Left cardiac atrium (tissue), 4 donors: ENCODE measurements at regions not wholly inside any gene's neighbourhood (a gene's known extent, or its start where the extent isn't known, plus 50 kb on each side); places are given as distances from the start of the nearest gene placed in this dataset.
A peak's percentile ranks its signal among the peaks of the same experiment; 100 is the strongest.

Experiments
- ATAC-seq, 2 donors: fragments of 200-7000 bp; cut with Tn5 transposase; one replicate each; pipeline ENCODE4 v1.9.1; 2020; ENCODE audit warnings: mild to moderate bottlenecking in 2 of 2, moderate library complexity in 2 of 2
- DNase-seq: peaks from one replicate; pipeline ENCODE4 v3.0.0-alpha.2; 2020
- intact Hi-C, 2 donors: fragments of 100-400 bp; cut with DNase I; formaldehyde crosslinking; loops; one replicate each; pipeline versions ENCODE4 v1.14.1 to v1.15.1; 2022 to 2023
- donor health status: DM: no; HTN: yes; CAD: no.
- donor health status: DM: no; HTN: yes; CAD: no; lungs with severe emphysema.
- donor health status: DM: yes; HTN: yes; CAD: no.
- donor health status: Dilated cardiomyopathy.

DNA sequence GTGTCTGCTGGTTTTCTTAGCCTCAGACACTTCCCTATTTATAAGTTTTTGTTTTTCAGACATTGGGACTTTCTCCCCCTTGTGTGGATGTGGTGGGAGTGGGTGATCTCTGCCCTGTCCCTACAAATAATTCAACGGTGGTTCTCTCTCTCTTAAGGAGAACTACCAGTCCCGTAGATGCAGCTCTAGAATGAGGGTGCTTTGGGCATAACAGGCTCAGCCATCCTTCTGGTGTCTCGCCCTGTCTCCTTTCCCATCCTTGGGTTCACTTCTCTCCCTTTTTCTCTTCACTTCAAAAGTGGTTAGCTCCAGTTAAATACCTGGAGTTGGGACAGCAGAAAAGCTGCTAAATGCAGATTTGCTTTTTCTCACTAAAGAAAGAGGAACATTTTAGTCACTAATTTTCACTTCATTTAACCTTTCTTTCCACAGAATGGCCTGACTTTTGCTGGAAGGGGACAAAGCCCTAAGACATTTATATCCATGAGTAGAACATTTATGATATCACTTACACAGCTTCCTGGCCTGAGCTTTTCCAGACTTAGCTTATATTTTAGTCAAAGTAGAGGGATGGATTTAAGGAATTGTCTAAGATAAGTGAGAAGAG, 121.2 kb upstream of the CXCR4 start:
- DNase-seq (no peak), ATAC-seq (peak in 1 of 2 donors; percentile 29)
- intact Hi-C loops, result no loop called here

- DNase-seq (no peak), ATAC-seq (peak; percentile 65 to 75)
- intact Hi-C loops, result no loop called here
Measured at GRCh38 chr2:136238286-136239078, 120.5 kb upstream of the CXCR4 start.

DNA sequence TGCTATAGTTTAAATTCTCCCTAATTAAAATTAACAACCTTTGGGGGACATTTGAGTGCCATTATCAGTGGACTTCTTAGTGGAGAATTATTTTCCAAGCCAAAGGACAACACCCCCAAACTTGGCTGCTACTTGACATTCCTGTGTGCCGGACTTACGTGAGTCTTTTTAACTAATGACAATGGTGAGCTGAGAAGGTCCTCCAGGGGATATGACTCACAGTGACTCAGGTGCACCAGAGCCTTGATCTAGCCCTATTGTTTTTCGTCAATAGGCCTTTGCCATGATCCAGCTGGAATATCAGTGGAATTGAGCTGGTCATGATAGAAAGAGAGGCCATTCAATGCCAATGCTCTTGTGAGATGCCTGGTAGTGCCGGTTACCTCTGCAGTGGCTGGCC, 118.1 kb upstream of the CXCR4 start:
- ATAC-seq, result peak in 1 of 2 donors; percentile 62
- intact Hi-C loops, result no loop called here
- peak; percentile 26 for DNase-seq

DNA sequence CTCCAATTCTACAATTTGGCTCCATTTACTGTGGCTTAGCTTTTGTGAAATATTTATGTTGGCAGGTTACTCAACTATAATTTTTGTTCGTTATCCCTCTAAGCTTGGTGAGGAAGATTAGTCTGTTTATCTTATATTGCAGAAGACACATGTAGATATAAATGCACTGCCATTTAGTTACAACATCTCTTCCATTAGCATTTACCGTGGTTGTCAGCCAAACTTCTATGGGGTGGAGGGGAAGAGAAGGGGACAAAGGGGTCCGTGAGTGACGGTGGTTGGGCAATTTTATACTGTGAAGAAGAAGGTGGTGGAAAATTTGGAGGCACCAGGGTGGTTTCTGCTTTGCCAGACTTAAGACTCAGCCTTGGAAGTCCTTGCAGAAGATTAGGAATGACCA, 117.6 kb upstream of the CXCR4 start:
- no peak for DNase-seq
- intact Hi-C loops, result no loop called here
- ATAC-seq, result no peak

- DNase-seq, result no peak
- intact Hi-C loops, result no loop called here
- ATAC-seq, result no peak
Measured at GRCh38 chr2:136234261-136234660, 116.3 kb upstream of the CXCR4 start.

GRCh38 chr2:136233298-136233697, 115.3 kb upstream of the CXCR4 start:
- intact Hi-C loops, result no loop called here
- ATAC-seq (no peak), DNase-seq (no peak)

DNA sequence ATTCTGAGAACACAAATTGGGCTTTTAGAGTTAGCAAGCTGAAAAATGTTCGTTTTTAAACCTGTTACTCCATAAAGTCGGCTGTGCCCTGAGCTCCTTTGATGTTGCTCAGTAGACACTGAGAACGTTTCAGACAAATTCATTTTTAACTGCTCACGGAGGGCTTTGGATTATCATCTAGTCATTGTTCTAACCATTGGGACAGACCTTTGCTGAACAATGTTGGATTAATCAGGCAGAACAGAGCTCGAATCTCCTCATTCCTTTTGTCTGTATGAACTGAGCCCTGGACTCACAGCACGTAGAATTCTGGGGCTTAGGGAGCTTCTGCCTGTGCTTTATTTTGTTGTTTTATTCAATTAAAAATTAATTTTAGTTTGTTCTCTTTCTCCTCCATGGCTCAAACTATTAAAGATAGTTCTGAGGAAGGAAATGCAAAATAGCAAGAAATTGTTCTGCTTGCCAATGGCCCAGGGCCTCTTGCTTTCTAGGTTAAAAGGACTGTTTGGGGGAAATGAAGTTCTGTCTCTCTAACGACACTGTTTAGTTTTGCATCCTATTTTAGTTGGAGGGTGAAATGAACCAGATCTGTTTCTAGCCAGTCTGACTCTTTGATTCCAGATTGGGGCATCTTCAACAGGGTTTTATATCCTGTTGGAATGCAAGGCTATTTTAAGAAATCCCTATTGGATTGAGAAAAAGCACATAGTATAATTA, 114.7 kb upstream of the CXCR4 start:
- no peak for DNase-seq
- ATAC-seq, result no peak
- intact Hi-C loops, result no loop called here

- no peak for ATAC-seq
- DNase-seq, result no peak
- intact Hi-C loops, result no loop called here
Measured at GRCh38 chr2:136230464-136230863, 112.5 kb upstream of the CXCR4 start.

DNA sequence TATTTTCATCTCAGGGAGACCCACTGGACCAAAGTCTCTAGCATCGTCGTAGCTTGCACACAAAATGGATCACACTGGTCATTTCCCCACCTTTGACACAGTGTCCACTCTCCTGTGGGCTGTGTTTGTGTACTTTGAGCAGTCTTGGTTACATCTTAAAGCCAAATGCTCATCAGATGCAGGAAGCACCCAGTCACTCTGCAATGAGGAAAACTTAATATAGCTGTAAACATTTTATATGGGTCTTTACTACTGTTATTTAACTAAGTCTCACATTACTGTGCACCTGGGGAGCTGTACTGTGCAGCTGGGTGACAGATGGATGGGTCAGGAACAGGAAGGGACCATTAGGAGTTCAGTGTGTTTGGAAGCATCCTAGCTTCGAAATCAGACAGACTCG, 109.0 kb upstream of the CXCR4 start:
- intact Hi-C loops, result no loop called here
- ATAC-seq (no peak), DNase-seq (no peak)

DNA sequence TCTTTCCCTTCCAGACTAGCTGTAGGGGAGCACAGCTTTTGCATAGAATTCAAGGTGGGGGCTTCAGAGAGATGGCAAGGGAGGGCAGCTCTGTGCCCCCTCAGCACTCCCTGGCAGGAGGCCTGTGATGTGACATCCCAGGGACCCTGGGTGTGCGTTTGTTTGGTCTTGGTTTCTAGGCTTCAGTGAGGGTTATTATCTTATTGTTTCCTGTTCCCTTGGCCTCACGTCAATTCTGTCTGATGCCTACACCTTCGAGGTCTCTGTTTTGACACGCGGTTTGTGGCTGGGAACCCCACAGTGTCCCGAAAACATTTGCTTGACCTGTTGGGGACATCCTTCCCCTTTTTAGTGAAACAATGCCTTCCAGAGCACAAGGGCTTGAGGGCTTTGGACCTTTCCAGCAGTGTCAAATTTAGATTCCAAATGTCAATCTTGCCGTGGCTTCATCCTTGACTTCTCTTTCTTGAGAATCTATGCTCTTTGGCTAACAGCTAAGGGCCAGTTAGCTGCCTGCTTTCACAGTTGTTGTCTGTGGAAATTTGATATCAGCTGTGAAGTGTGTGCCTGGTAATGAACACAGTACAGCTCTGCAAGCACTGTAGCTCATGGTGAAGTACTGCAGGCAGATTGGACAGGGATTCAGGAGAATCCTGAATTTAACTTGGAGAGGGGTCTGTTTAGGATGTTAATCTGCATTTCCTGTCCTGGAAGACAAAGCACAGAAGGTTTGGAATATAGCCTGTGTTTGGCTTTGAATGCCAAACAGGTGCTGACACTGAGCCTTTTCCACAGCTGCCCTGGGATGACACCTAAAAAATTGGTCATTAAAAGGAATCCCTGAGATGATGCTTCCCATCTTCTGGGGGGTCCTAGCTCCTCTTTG, 108.2 kb upstream of the CXCR4 start:
- DNase-seq, result no peak
- intact Hi-C loops, result no loop called here
- ATAC-seq, result peak; percentile 14 to 38

GRCh38 chr2:136223274-136223673, 105.3 kb upstream of the CXCR4 start:
- DNase-seq, result no peak
- no peak for ATAC-seq
- intact Hi-C loops, result no loop called here

DNA sequence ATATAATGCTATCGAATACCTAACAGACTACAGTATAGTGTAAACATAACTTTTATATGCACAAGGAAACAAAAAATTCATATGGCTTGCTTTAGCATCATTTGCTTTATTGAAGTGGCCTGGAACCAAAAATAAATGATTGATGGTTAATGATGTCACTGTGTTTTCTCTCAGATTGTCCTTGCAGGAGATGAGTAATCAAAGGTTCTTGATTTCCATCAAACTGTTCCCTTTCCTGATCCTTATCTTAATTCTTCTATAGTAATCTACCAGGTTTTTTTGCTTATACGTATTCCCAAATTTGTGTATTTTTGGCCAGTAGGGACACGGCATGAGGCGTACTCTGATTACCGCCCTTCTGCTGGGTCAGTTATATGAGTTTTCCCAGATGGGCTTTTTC, 104.9 kb upstream of the CXCR4 start:
- no peak for ATAC-seq
- intact Hi-C loops, result no loop called here
- DNase-seq, result no peak

DNA sequence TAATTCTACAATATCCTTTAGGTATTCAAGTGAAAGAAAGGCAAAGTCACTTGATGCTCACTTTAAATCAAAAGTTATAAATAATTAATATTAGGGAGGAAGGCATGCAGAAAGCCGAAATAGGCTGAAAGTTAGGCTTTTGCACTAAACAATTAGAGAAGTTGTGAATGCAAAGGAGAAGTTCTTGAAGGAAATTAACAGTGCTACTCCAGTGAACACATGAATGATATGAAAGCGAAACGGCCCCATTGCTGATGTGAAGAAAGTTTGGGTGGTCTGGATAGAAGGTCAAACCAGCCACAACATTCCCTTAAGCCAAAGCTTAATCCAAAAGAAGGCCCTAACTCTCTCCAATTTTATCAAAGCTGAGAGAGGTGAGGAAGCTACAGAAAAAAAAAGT, 103.1 kb upstream of the CXCR4 start:
- ATAC-seq (no peak), DNase-seq (no peak)
- intact Hi-C loops, result no loop called here

GRCh38 chr2:136219963-136220362, 102.0 kb upstream of the CXCR4 start:
- intact Hi-C loops, result no loop called here
- DNase-seq, result no peak
- ATAC-seq, result no peak

GRCh38 chr2:136219341-136219740, 101.4 kb upstream of the CXCR4 start:
- DNase-seq (no peak), ATAC-seq (no peak)
- intact Hi-C loops, result no loop called here

- intact Hi-C loops, result no loop called here
- ATAC-seq (no peak), DNase-seq (no peak)
Measured at GRCh38 chr2:136217996-136218395, 100.0 kb upstream of the CXCR4 start.

- ATAC-seq (no peak), DNase-seq (no peak)
- intact Hi-C loops, result no loop called here
Measured at GRCh38 chr2:136215908-136216472, 98.0 kb upstream of the CXCR4 start.

DNA sequence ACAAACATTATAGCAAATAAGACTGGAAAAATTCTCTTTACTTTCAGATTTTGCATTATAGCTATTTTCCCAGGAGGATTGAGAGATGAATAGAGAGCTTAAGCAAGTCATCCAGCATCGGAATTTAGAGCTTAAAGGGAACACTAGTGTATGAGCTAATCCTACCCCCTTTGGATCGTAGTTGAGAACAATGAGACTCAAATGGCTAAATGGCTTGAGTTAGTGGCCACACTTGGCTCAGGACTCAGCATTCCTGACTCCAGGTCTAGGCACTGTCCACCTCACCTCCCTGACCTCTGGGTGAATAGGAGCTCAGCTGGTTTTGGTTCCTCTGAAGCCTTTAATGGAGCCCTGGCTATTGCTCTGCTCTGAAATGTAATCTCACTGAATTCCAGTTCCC, 97.5 kb upstream of the CXCR4 start:
- DNase-seq (no peak), ATAC-seq (no peak)
- intact Hi-C loops, result no loop called here
